ENCODE measurements at regions not wholly inside any gene's neighbourhood (a gene's known extent, or its start where the extent isn't known, plus 50 kb on each side); places are given as distances from the start of the nearest gene placed in this dataset.
"Not testable (repeated sequence)": the region's sequence is repeated elsewhere in the genome, so short reads cannot be mapped to it uniquely, and the experiment has no call there.

DNA sequence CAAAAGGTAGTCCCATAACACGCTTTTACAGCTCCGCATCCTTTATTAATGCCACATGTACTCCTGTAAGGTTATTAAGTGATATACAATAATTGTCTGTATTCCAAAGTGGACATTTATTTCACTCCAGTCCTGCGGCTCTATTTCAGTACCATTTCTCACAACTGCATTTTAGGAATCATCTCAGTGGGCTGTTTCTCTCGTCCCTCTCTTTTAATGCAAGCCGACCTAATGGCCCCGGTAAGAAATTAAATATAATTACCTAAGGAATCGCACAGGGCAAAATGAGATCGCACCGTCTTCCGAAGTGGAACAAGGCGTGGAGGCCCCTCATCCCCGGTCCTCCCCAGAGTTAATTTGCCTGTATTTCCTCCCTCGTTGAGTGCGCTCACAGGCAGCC, 216.5 kb downstream of the RAB11FIP2 start:
- Histone ChIP-seq H3K27me3 (ENCODE audit: control insufficient read depth in 2 of 2, insufficient read depth in 2 of 2, low read length in 2 of 2) (peaks cover 22 to 24% of the 10 kb centered on the region in 2 donors), H2AFZ (ENCODE audit: insufficient read depth, low read depth, low read length, poor library complexity, severe bottlenecking) (no peak overlapping the region), H3K27ac (ENCODE audit: low read depth in 1 of 2, low read length in 2 of 2) (no peak overlapping the region), H3K9ac (ENCODE audit: insufficient read depth, low read length, poor library complexity, severe bottlenecking) (no peak overlapping the region), H3K9me3 (replicated peaks in 1 of 2; ENCODE audit: control insufficient read depth in 1 of 2, insufficient read depth in 1 of 2, low read length in 2 of 2) (no peaks in the 10 kb centered on the region), H3K4me1 (ENCODE audit: control insufficient read depth in 1 of 2, insufficient read depth in 2 of 2, low read length in 2 of 2) (no peaks in the 10 kb centered on the region), H3K4me3 (replicated peaks in 1 of 3; ENCODE audit: low read depth in 2 of 3, low read length in 3 of 3) (no peak overlapping the region), H3K36me3 (replicated peaks in 1 of 2; ENCODE audit: control insufficient read depth in 1 of 2, insufficient read depth in 2 of 2, low read length in 2 of 2) (no peaks in the 10 kb centered on the region), H3K79me2 (ENCODE audit: insufficient read depth, low read length) (no peaks in the 10 kb centered on the region), H4K20me1 (ENCODE audit: insufficient read depth, low read length) (no peaks in the 10 kb centered on the region), H3K4me2 (replicated peaks; ENCODE audit: extremely low read depth, low read length, poor library complexity, severe bottlenecking) (no peak overlapping the region)
- Mint-ChIP-seq H3K27ac (no peak overlapping the region), H3K4me3 (peak overlapping the region in 1 of 2 donors; percentile 79), H3K36me3 (no peaks in the 10 kb centered on the region), H3K9me3 (peaks cover 0 to 3% (median 0%) of the 10 kb centered on the region in 7 donors), H3K27me3 (ENCODE audit: low read depth in 3 of 3) (peaks cover 9 to 24% (median 22%) of the 10 kb centered on the region in 3 donors), H3K4me1 (peaks cover 5% of the 10 kb centered on the region)
- WGBS (ENCODE audit: insufficient coverage): 66% methylated on average over 4 of the region's 14 CpGs
- intact Hi-C loops (cut with micrococcal nuclease): no loop called here
- no peak for DNase-seq
- TF ChIP-seq, protein P1, sequence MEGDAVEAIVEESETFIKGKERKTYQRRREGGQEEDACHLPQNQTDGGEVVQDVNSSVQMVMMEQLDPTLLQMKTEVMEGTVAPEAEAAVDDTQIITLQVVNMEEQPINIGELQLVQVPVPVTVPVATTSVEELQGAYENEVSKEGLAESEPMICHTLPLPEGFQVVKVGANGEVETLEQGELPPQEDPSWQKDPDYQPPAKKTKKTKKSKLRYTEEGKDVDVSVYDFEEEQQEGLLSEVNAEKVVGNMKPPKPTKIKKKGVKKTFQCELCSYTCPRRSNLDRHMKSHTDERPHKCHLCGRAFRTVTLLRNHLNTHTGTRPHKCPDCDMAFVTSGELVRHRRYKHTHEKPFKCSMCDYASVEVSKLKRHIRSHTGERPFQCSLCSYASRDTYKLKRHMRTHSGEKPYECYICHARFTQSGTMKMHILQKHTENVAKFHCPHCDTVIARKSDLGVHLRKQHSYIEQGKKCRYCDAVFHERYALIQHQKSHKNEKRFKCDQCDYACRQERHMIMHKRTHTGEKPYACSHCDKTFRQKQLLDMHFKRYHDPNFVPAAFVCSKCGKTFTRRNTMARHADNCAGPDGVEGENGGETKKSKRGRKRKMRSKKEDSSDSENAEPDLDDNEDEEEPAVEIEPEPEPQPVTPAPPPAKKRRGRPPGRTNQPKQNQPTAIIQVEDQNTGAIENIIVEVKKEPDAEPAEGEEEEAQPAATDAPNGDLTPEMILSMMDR (IDR thresholded peaks at IDR 0.05): no peak

DNA sequence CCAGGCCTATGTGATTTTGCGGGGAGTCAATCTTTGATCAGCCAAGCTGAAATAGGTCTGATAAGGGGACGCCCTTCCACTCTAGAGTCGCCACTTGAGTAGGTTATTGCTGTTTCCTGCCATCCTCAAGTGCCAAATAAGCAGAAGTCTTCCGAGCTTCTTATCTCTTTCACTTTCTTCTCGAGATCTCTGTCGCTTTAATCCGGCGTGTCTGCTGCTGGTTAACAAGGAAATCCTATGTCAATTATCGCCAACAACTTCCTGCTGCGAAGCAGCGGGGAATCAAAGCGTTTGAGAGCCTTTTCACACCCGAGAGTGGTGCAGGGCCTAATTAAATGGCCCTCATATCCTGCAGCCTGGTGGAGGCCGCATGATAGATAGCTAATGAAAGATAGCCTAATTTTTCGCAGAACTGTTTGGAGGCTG, 215.9 kb downstream of the RAB11FIP2 start:
- Histone ChIP-seq H4K20me1 (ENCODE audit: insufficient read depth, low read length) (no peaks in the 10 kb centered on the region), H3K27ac (ENCODE audit: low read depth in 1 of 2, low read length in 2 of 2) (no peak overlapping the region), H3K4me1 (ENCODE audit: control insufficient read depth in 1 of 2, insufficient read depth in 2 of 2, low read length in 2 of 2) (no peaks in the 10 kb centered on the region), H3K27me3 (ENCODE audit: control insufficient read depth in 2 of 2, insufficient read depth in 2 of 2, low read length in 2 of 2) (peaks cover 22 to 24% of the 10 kb centered on the region in 2 donors), H3K4me3 (replicated peaks in 1 of 3; ENCODE audit: low read depth in 2 of 3, low read length in 3 of 3) (peak overlapping the region in 1 of 3 experiments; percentile 16), H3K9ac (ENCODE audit: insufficient read depth, low read length, poor library complexity, severe bottlenecking) (no peak overlapping the region), H3K4me2 (replicated peaks; ENCODE audit: extremely low read depth, low read length, poor library complexity, severe bottlenecking) (peak overlapping the region; percentile 12), H3K36me3 (replicated peaks in 1 of 2; ENCODE audit: control insufficient read depth in 1 of 2, insufficient read depth in 2 of 2, low read length in 2 of 2) (no peaks in the 10 kb centered on the region), H2AFZ (ENCODE audit: insufficient read depth, low read depth, low read length, poor library complexity, severe bottlenecking) (peak overlapping the region; percentile 6), H3K79me2 (ENCODE audit: insufficient read depth, low read length) (no peaks in the 10 kb centered on the region), H3K9me3 (replicated peaks in 1 of 2; ENCODE audit: control insufficient read depth in 1 of 2, insufficient read depth in 1 of 2, low read length in 2 of 2) (no peaks in the 10 kb centered on the region)
- peak overlapping the region in 1 of 2 donors; percentile 79 for H3K4me3 Mint-ChIP-seq
- peaks cover 0 to 3% (median 0%) of the 10 kb centered on the region in 7 donors for H3K9me3 Mint-ChIP-seq
- intact Hi-C loops (cut with micrococcal nuclease): no loop called here
- H3K27ac Mint-ChIP-seq: no peak overlapping the region
- H3K27me3 Mint-ChIP-seq (ENCODE audit: low read depth in 3 of 3): peaks cover 9 to 24% (median 22%) of the 10 kb centered on the region in 3 donors
- no peaks in the 10 kb centered on the region for H3K36me3 Mint-ChIP-seq
- TF ChIP-seq, protein P1 (IDR thresholded peaks at IDR 0.05): no peak
- 6% methylated on average over 14 of the region's 15 CpGs for WGBS (ENCODE audit: insufficient coverage)
- DNase-seq: no peak
- peaks cover 5% of the 10 kb centered on the region for H3K4me1 Mint-ChIP-seq

DNA sequence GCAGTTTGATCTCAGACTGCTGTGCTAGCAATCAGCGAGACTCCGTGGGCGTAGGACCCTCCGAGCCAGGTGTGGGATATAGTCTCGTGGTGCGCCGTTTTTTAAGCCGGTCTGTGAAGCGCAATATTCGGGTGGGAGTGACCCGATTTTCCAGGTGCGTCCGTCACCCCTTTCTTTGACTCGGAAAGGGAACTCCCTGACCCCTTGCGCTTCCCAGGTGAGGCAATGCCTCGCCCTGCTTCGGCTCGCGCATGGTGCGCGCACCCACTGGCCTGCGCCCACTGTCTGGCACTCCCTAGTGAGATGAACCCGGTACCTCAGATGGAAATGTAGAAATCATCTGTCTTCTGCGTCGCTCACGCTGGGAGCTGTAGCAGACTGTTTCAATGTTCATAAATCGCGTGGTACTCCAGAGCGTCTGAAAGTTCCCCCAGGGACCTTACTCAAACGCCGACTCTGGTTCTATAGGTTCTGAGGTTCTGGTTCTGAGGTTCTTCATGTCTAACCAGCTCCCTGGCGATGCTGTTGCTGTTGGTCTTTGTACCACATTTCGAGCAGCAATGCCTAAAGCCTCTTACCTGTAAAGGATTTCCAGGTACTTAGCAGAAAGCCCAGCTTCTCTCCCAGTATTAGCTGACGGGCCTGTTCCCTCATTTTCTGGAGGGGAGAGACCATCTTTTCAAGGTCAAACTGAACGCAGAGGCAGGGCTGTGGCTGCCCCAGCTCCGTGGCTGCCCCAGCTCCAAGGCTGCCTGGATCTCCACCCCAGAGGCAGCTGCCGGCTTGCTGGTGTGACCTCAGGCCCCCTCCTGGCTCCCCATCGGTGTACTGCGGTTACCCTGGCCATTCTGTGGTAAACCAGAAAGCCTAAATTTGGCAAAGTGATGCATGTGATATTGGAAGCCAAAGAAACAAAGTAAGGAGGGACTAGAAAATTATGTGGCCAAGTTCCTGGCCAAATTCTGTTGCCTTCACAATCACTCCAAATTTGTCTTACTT, 207.9 kb downstream of the RAB11FIP2 start:
- intact Hi-C loops (cut with micrococcal nuclease); H3K4me3 ChIP-seq (replicated peaks in 1 of 3; ENCODE audit: low read depth in 2 of 3, low read length in 3 of 3); H3K27me3 ChIP-seq (ENCODE audit: control insufficient read depth in 2 of 2, insufficient read depth in 2 of 2, low read length in 2 of 2); H3K9me3 ChIP-seq (replicated peaks in 1 of 2; ENCODE audit: control insufficient read depth in 1 of 2, insufficient read depth in 1 of 2, low read length in 2 of 2); H3K79me2 ChIP-seq (ENCODE audit: insufficient read depth, low read length); H2AFZ ChIP-seq (ENCODE audit: insufficient read depth, low read depth, low read length, poor library complexity, severe bottlenecking); H3K4me3 Mint-ChIP-seq; H3K27ac Mint-ChIP-seq; H3K4me1 Mint-ChIP-seq; H3K36me3 ChIP-seq (replicated peaks in 1 of 2; ENCODE audit: control insufficient read depth in 1 of 2, insufficient read depth in 2 of 2, low read length in 2 of 2); H3K9ac ChIP-seq (ENCODE audit: insufficient read depth, low read length, poor library complexity, severe bottlenecking); H3K27ac ChIP-seq (ENCODE audit: low read depth in 1 of 2, low read length in 2 of 2); H4K20me1 ChIP-seq (ENCODE audit: insufficient read depth, low read length); H3K4me1 ChIP-seq (ENCODE audit: control insufficient read depth in 1 of 2, insufficient read depth in 2 of 2, low read length in 2 of 2); H3K27me3 Mint-ChIP-seq (ENCODE audit: low read depth in 3 of 3); H3K4me2 ChIP-seq (replicated peaks; ENCODE audit: extremely low read depth, low read length, poor library complexity, severe bottlenecking); H3K36me3 Mint-ChIP-seq; DNase-seq: not testable (repeated sequence)
- 82% methylated on average over 14 of the region's 39 CpGs for WGBS (ENCODE audit: insufficient coverage)
- peaks cover 0 to 11% (median 6%) of the 10 kb centered on the region in 7 donors for H3K9me3 Mint-ChIP-seq

Measured in CD14-positive monocyte (primary cell).